Neural cell (in vitro differentiated cells): ENCODE measurements at regions not wholly inside any gene's neighbourhood (a gene's known extent, or its start where the extent isn't known, plus 50 kb on each side); places are given as distances from the start of the nearest gene placed in this dataset.

Source experiments
- EZH2 ChIP-seq: fragments of 200-600, 300-800 bp; shearing (Covaris generic), sonication (generic); IDR thresholded peaks from 2 replicates; pipeline ENCODE4 v1.6.1; 2014; ENCODE audit warnings: antibody characterized with exemption, low read length, borderline replicate concordance, mild to moderate bottlenecking; ENCODE audit not compliant: insufficient read depth, poor library complexity, severe bottlenecking
- MXI1 ChIP-seq: fragments of 450-650 bp; conservative IDR thresholded peaks from 2 replicates; pipeline ENCODE4 v1.6.1; 2014; ENCODE audit warnings: antibody characterized with exemption, mild to moderate bottlenecking; ENCODE audit not compliant: poor library complexity, severe bottlenecking
- POLR2AphosphoS5 ChIP-seq: IDR thresholded peaks from 2 replicates; pipeline ENCODE4 v1.6.1; 2012
- RAD21 ChIP-seq: fragments of 450-650 bp; conservative IDR thresholded peaks from 2 replicates; pipeline ENCODE4 v1.6.1; 2014; ENCODE audit warnings: antibody characterized with exemption, mild to moderate bottlenecking, moderate library complexity
- SMC3 ChIP-seq: fragments of 450-650 bp; conservative IDR thresholded peaks from 2 replicates; pipeline ENCODE4 v1.6.1; 2014; ENCODE audit warnings: antibody characterized with exemption, mild to moderate bottlenecking, moderate library complexity; ENCODE audit not compliant: poor library complexity
- TAF1 ChIP-seq: IDR thresholded peaks from 2 replicates; pipeline ENCODE4 v1.6.1; 2012; ENCODE audit warnings: low read depth
- TF ChIP-seq, protein P1 (sequence below): fragments of 450-650 bp; IDR thresholded peaks from 2 replicates; pipeline ENCODE4 v1.5.1; 2014; ENCODE audit warnings: antibody characterized with exemption, mild to moderate bottlenecking, moderate library complexity; ENCODE audit not compliant: poor library complexity, severe bottlenecking

DNA sequence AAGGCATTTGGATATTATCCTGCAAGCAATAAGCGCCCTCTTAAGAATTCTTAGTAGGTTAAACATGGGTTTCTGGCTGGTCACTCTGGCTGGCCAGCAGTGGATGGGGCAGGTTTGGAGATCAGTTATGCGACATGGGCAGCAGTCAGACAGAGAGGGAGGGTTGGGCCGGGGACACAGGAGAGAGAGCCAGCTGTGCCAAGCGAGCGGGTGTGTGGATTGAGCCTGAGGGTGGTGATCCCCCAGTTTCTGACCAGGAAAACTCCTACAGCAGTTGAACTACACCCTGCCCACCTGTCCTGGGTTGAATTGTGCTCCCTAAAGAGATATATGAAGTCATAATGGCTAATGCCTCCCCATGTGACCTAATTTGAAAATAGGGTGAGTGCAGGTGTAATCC, 671.2 kb downstream of the TBC1D22A start:
- TF ChIP-seq, protein P1, sequence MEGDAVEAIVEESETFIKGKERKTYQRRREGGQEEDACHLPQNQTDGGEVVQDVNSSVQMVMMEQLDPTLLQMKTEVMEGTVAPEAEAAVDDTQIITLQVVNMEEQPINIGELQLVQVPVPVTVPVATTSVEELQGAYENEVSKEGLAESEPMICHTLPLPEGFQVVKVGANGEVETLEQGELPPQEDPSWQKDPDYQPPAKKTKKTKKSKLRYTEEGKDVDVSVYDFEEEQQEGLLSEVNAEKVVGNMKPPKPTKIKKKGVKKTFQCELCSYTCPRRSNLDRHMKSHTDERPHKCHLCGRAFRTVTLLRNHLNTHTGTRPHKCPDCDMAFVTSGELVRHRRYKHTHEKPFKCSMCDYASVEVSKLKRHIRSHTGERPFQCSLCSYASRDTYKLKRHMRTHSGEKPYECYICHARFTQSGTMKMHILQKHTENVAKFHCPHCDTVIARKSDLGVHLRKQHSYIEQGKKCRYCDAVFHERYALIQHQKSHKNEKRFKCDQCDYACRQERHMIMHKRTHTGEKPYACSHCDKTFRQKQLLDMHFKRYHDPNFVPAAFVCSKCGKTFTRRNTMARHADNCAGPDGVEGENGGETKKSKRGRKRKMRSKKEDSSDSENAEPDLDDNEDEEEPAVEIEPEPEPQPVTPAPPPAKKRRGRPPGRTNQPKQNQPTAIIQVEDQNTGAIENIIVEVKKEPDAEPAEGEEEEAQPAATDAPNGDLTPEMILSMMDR = no peak
- TF ChIP-seq SMC3 (no peak), EZH2 (no peak), POLR2AphosphoS5 (no peak), MXI1 (no peak), TAF1 (no peak), RAD21 (no peak)
